ENCODE measurements at regions not wholly inside any gene's neighbourhood (a gene's known extent, or its start where the extent isn't known, plus 50 kb on each side); places are given as distances from the start of the nearest gene placed in this dataset.
"Not testable (repeated sequence)": the region's sequence is repeated elsewhere in the genome, so short reads cannot be mapped to it uniquely, and the experiment has no call there.

DNA sequence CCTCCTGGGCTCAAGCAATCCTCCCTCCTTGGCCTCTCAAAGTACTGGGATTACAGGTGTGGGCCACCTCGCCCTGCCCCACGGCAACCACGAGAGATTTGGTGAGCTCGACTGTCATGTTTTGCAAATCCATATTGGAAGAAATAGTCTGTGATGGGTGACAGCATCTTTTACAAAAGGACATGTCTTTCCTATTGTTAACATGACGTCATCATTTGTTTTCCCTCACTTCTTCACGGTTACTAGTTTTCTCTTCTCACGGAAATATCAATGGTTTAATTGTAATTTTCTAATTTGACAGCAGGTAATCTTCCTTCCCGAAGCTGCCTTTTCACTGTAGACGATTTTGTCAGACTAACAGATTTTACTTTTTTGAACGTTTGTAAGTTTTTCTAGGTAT lies 110.8 kb upstream of the GREM2 start:
- no peak for DNase-seq (ENCODE audit: low read depth in 2 of 2)

DNA sequence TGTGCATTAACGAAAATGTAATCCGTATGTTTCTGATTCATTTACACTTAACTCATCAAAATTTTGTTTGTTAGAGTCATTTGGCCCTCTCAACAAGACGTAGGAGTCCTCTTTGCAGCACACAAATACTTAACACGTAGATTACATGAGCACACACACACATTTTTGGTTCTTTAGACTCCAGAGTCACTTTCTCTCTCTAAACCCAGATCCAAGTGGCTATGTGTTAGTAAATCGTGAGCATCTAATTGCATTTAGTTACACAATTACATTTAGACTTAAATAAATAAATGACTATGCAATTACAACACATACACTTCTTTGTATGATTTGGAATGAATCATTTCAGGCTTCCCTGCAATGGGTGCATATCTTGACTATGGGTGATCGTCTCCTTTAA lies 109.0 kb upstream of the GREM2 start:
- no peak for DNase-seq (ENCODE audit: low read depth in 2 of 2)

DNA sequence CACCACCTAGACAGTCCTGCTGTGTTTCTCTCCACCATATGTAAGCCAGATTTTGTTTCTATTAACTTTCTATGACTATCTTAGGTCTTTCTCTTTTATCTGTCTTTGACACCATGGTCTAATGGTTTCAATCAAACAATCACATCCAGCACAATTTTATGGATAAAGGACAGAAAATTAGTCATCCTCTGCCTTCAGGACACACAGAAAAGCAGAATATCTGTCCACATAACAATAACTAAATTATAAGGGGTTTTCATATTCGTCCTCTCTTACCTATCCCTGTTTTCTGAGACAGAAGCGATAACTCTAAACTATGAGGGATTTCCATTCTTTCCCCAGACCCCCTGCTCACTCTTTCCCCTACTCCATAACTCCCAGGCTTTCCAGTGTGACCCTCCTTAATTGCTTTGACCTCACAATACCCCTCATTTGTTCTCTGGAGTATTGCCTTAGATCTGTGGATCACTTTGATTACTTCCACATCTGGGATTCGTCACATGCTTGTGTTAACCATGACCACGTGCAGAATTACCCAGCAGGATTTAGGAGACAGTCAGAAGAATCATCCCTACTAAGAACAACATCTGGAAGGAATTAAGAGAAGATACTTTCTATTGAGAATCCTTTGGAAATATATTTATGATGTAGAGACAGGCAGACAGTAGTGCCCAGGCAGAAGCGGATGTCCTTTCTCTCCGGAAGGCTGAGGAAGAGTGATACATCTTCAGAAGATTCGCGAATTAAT lies 108.2 kb upstream of the GREM2 start:
- DNase-seq (ENCODE audit: low read depth in 2 of 2): no peak

DNA sequence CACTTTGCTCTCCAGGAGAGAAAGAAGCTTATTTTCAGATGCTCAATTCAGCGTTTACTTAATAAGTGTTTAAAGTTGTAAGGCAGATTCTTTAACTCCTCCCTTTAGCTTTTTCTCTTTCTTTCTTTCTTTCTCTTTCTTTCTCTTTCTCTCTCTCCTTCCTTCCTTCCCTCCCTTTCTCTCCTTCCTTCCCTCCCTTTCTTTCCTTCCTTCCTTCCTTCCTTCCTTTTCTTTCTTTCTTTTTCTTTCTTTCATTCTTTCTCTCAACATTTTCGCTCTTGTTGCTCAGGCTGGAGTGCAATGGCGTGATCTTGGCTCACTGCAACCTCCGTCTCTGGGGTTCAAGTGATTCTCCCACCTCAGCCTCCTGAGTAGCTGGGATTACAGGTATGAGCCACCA lies 104.6 kb upstream of the GREM2 start:
- not testable (repeated sequence) for DNase-seq (ENCODE audit: low read depth in 2 of 2)

DNA sequence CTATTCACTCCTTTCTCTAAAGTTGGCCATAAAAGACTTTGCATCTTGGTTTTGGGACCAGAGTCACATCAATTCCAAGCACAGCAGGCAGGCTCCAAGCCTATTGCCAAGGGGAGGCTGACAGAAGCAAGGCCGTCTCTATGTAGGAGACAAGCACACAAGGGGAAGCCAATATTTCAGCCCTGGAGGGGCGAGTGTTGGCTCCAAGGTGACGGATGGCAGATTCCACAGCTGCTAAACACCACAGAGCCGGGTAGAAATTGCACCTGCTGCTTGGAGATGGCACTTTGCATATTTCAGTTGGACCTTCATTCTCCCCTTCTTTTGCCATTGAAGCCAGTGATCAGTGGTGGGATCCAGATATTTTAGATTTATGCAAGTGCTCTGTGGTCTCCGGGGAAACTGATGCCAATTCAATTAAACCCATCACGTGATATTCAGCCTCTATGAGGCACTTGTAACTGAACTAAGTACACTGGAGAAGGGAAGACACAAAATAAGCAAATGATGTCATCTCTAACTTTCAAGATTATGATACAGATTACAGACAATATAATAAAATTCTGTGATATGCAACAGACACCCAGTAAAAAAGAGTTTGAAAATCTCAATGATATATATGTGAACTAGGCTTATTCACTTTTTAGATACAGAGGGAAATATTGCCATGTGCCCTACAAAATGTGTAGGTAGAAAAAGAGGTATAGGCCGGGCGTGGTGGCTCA lies 102.8 kb upstream of the GREM2 start:
- no peak for DNase-seq (ENCODE audit: low read depth in 2 of 2)

DNA sequence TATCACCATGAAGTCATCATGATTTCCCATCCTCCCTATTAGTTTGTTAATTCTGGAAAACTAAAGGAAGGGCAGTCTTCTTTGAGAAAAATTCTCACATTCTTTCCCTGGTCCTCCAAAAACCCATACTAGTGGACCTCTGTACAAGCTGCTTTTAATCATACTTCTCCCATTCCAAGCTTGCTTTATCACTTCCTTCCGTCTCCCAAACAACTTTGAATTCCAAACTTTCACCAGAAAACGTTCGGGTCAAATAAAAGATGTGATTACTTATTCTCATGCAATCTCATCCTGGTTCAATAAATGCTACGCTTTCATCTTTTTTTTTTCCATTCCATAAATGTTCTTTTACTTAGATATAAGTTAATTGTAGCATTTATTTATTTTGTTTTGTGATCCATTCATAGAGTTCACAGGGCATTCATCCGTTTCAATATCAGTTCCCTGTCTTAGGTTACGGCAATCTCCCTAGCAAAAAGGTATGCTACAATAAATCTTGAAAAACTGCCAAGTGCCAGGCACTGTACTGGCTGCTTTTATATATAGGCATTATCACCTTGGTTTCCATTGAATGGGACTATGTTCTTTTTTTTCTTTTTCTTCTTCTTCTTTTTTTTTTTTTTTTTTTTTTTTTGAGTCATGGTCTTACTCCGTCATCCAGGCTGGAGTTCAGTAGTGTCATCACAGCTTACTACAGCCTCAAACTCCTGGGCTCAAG lies 100.2 kb upstream of the GREM2 start:
- DNase-seq (ENCODE audit: low read depth in 2 of 2): peak in 1 of 2 donors; percentile 78

DNA sequence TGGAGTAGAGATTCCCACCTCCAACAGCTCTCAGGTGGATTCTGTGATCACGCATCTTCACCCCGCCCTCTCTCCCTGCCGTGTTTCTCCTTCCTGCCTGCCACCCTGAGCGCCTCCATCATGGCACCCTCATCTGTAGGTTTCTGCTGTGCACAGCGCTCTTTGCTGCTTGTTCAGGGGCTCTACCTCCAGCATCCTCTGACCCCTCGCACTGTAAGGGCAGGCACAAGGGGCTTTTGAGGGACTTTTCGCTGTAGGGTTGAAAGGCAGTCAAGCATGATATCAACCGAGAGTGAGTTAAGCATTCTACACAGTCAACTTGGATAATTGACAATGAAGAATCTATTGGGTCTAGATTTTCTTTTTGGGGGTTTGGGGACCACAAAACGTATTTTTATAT lies 99.1 kb upstream of the GREM2 start:
- DNase-seq (ENCODE audit: low read depth in 2 of 2): no peak

DNA sequence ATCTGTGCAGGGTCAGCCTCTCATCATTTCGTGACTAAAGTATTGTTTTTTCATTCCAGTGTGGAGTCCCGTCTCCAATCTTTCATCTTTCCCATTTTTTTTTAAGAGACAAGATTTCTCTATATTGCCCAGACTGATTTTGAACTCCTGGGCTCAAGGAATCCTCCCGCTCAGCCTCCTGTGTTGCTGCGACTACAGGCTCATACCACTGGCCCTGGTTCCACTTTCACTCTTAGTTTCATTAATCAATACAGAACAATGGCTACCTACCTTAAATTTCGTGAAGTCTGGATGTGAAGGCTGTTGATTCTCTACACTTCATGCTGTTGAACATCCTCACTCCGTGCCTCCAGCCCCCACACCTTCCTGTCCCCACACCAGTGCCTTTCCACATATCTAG lies 97.7 kb upstream of the GREM2 start:
- DNase-seq (ENCODE audit: low read depth in 2 of 2): no peak

DNA sequence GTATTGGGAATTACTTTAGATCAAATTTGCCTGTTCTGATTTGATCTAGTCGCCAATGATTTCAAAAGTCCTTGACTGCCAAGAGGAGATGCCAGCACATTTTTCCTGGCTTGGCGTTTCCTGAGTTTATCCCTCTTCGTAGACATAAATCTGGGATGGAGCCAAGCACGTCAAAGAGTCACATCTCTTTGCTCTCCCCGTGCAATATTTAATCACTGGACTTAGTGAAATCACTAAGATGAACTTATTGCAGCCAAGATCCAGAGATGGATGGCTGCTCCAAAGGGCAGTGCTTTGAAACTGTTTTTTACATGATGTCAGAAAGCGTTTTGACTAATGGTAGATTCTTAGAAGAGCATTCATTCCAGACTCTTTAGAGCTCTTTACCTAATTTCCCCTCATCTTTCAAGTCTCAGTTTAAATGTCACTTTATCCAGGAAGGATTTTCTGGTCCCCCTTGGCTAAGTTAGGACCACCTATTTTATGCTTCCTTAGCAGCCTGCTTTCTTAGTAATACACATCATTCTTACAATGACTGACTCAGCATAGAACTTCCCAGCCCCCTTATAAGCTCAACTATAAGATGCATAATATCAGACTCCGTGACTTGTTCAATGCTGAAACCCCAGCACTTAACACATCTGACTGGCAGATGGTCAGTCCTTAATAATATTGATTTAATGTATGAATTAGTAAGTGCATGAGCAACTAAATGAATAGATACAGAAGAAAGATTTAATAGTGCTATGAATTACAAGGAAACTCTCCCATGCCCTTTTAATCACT lies 94.4 kb upstream of the GREM2 start:
- DNase-seq (ENCODE audit: low read depth in 2 of 2): peak; percentile 33 to 82

DNA sequence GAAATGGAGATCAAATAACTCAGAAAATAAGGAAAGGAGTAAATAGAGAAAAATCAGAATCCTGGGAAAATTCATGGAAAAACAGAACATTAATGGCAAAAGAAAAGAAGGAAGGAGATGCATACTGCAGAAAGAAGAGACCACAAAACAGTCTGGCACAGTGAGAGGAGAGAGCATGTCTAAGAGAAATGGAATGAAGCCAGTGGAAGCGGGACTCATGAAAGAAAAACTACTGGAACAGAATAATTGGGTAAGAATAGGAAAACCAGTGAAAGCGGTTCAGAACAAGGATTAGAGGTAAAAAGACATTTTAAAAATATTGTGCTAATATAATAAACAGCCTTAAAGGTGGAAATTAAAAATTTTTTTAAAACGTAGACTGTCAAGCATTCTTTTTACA lies 93.6 kb upstream of the GREM2 start:
- DNase-seq (ENCODE audit: low read depth in 2 of 2): no peak

DNA sequence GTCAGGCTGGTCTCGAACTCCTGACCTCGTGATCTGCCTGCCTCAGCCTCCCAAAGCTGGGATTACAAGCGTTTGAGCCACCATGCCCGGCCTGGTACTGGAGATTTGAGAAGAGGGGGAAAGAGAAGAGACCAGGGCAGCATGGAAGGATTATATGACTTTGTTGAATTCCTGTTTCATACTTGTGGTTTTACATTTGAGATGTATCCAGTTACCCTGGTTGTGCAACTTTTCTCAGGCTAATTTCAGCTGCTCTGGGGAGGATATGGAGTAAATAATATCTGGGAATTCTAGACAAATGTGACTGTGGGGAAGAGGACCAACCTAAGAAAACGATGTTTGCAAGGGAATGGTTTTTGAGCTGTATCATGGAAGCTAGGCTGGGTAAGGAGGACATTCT lies 89.5 kb upstream of the GREM2 start:
- no peak for DNase-seq (ENCODE audit: low read depth in 2 of 2)

DNA sequence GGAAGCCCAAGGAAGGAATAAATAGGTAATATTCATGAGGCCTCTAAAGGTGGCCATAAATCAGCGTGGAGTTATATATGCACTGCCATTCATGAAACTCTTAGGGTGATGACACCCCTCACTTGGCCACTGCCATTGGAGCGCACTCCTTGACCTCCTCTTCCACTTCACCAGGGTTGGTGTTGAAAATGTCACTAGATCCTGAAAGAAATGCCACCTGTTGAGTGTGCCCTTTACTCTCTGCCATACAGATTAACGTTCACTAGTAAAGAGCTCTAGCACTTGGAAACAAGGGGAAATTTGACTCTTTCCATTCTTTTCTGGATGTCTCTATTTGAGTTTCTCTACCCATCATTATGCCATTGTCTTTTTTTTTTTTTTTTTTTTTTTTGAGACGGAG lies 83.5 kb upstream of the GREM2 start:
- no peak for DNase-seq (ENCODE audit: low read depth in 2 of 2)

DNA sequence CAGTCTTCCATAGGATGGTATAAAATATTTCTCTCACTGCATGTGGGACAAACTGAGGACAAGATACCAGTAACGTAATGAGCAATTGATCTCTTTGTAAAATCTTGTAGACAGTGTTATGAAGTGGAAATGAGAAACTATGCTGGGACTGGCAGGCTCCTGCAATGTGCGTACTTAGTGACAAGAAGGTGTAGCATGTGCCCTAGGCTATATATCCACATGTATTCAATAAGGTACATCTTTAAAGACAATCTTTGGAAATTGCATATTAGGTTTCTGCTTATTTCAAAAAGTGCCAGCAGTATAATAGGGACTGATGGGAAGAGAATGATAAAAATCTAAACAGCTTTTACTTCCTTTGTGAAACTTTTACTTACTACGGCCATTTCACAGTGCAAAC lies 81.9 kb upstream of the GREM2 start:
- no peak for DNase-seq (ENCODE audit: low read depth in 2 of 2)

DNA sequence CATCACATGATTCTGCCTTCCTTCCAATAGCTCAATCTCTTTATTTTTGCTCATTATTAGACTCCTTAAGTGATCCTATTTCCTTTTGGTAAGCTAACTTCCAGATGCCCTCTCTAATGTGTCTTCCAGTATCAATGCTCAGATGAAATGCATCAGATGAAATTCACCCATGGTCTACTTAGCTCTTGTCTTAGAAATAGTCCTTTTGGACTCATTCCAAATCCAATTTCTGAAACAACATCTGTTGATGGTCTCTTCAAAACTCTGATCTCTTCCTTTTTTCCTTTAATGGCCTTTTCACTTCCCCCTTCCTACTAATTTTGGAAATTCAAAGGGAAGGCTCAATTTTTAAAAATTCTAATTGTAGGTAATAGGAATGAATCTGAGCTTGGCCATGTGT lies 81.1 kb upstream of the GREM2 start:
- DNase-seq (ENCODE audit: low read depth in 2 of 2): no peak

DNA sequence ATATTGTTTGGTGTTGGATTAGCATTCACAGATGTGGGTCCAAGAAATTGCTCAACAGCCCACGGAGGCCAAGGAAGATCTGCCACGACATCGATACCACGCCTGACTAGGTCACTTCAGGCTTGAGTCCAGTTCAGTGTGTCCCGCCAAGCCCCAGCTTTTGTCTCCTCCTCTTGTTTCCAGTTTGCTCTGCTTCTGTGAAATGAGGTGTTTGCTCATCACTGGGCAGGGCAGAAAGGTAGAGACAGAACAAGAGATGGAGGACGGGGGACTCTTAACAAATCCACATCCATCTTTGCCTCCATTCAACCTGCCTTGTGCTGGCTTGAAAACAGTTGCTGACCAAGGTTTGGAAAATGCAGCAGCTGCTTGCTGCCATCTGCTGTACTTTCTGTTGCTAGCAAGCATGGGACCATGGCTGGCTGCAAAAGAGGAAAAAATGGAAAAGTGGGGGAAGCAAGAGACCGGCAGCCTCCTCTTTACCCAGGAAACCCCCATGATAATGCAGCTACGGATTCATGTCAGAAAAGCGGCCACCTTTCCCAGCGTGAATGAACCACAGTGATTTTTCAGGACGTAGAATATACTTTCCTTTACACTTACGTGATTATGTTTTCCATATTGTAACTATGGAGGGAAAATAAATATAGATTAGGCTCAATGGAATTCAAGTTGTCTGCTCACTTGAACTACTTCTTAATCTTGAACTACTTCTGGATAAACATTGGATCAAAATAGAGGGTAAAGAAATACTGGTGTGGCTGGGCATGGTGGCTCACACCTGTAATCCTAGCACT lies 80.2 kb upstream of the GREM2 start:
- DNase-seq (ENCODE audit: low read depth in 2 of 2): peak; percentile 10 to 40

DNA sequence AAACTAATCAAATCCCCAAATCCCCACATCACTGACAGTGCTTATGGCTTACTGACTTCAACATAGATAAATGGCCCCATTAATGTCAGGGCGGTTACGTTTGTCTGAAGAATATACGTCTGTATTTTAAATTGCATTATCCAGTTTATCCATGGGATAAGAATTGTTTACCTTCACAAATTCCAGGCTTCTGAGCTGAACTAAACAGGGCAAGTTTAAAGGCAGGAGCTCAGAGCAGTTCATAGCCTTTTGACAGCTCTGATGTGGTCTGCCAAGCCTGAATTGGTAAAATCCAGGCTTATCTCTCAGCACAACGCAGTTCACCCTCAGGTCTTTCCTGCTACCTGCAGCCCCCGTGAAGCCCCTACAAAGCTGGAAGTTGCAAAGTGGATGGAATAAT lies 79.5 kb upstream of the GREM2 start:
- DNase-seq (ENCODE audit: low read depth in 2 of 2): no peak

DNA sequence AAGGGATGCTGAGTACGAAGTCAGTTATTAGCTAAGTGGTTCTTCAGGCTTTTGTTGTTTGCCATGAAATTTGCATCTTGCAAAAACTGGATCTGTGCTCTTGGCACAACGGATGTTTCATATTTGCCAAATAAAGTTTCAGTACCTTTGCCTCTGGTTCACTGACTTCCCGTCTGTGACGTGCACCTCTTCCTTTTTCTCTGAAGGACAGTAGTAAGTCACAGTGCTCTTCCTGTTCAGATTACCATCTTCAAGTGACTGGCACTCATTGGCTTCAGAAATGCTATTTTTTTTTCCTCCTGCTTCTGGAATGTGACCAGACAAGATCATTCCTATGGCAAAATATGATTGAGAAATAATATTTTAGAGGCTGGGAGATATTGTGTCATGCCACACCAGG lies 75.9 kb upstream of the GREM2 start:
- DNase-seq (ENCODE audit: low read depth in 2 of 2): peak in 1 of 2 donors; percentile 7

DNA sequence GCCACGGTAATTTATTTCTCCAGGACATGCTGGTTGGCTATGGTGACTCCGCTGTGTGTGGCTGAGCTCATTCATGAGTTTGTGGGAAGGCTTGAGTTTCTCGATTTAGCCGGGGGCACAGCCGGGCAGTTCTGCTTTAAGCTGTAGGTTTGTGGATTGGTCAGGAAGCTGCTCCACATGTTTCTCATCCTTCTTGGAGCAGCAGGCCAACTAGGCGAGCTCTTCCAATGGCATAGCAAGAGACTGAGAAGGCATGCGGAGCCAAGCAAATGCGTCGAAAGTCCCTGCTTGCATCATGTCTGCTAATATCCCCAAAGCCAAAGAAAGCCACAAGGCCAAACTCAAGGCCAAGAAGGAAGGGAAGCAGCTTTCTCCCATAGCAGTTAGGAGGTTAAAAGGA lies 71.6 kb upstream of the GREM2 start:
- DNase-seq (ENCODE audit: low read depth in 2 of 2): no peak

DNA sequence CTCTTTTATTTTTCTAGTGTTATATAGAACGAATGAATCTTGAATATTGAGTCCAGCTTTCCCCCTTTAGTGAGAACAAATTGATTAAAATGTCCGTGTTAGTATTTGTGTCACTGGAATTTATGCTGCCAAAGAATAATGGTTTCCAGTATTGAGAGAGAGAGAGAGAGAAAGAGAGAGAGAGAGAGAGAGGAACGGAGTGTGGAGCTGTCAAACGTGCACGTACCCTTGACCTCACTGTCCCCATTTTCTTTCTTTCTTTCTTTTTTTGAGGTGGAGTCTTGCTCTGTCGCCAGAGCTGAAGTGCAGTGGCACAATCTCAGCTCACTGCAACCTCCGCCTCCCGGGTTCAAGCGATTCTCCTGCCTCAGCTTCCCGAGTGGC lies 70.9 kb upstream of the GREM2 start:
- DNase-seq (ENCODE audit: low read depth in 2 of 2): no peak

DNA sequence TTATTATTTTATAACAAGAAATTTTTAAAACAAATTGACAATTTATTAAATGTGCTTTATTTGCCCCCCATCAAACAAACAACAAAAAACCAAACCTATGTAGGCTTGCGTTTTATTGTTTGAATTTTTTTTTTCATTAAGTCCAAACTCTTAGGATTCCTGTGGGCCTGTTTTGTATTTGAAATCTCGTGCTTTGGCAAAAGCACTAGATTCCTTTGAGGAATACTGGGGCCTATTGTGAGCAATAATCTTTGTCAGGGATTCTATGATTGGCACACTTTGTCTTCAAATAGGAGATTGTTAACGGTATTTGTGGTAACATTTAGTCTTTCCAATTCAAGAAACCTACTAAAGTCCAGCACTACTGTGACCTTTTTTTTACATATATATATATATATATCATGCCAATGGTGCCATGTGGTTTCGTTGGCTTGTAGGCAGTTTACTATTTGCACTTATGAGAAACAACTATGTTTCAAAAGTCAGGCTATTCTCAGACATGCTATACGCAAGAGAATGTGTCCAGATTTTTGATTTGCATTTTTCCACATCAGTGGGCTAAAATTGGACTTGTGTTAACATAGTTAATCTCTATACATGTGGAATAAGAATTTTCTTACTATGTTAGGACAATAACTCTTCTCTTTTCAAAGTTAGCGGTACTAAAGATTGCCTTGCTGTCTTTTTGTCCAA lies 70.4 kb upstream of the GREM2 start:
- no peak for DNase-seq (ENCODE audit: low read depth in 2 of 2)
